HL-60 (cell line): ENCODE measurements at regions not wholly inside any gene's neighbourhood (a gene's known extent, or its start where the extent isn't known, plus 50 kb on each side); places are given as distances from the start of the nearest gene placed in this dataset.

Source experiments
- GABPA ChIP-seq: IDR thresholded peaks from 2 replicates; pipeline ENCODE4 v1.6.1; 2012; ENCODE audit warnings: low read depth
- POLR2AphosphoS5 ChIP-seq: IDR thresholded peaks from 2 replicates; pipeline ENCODE4 v1.6.1; 2012; ENCODE audit warnings: low read depth
- REST ChIP-seq: IDR thresholded peaks from 2 replicates; pipeline ENCODE4 v1.6.1; 2012; ENCODE audit warnings: low read depth; ENCODE audit not compliant: insufficient replicate concordance
- TF ChIP-seq, protein P1 (sequence below): IDR thresholded peaks from one replicate; pipeline ENCODE4 v1.5.1; 2011; ENCODE audit warnings: low read length, control low read depth, inconsistent platforms; ENCODE audit not compliant: insufficient read depth

- TF ChIP-seq, protein P1, sequence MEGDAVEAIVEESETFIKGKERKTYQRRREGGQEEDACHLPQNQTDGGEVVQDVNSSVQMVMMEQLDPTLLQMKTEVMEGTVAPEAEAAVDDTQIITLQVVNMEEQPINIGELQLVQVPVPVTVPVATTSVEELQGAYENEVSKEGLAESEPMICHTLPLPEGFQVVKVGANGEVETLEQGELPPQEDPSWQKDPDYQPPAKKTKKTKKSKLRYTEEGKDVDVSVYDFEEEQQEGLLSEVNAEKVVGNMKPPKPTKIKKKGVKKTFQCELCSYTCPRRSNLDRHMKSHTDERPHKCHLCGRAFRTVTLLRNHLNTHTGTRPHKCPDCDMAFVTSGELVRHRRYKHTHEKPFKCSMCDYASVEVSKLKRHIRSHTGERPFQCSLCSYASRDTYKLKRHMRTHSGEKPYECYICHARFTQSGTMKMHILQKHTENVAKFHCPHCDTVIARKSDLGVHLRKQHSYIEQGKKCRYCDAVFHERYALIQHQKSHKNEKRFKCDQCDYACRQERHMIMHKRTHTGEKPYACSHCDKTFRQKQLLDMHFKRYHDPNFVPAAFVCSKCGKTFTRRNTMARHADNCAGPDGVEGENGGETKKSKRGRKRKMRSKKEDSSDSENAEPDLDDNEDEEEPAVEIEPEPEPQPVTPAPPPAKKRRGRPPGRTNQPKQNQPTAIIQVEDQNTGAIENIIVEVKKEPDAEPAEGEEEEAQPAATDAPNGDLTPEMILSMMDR: no peak
- TF ChIP-seq GABPA (no peak), POLR2AphosphoS5 (no peak), REST (no peak)
Measured at GRCh38 chr5:126335886-126336285, 87.3 kb upstream of the GRAMD2B start.
